ENCODE measurements at regions not wholly inside any gene's neighbourhood (a gene's known extent, or its start where the extent isn't known, plus 50 kb on each side); places are given as distances from the start of the nearest gene placed in this dataset.

GRCh38 chr7:45983720-45984255 is 62.7 kb upstream of the IGFBP3 start:
- POLR2A ChIA-PET = no interaction called here
- CTCF ChIA-PET = no interaction called here

DNA sequence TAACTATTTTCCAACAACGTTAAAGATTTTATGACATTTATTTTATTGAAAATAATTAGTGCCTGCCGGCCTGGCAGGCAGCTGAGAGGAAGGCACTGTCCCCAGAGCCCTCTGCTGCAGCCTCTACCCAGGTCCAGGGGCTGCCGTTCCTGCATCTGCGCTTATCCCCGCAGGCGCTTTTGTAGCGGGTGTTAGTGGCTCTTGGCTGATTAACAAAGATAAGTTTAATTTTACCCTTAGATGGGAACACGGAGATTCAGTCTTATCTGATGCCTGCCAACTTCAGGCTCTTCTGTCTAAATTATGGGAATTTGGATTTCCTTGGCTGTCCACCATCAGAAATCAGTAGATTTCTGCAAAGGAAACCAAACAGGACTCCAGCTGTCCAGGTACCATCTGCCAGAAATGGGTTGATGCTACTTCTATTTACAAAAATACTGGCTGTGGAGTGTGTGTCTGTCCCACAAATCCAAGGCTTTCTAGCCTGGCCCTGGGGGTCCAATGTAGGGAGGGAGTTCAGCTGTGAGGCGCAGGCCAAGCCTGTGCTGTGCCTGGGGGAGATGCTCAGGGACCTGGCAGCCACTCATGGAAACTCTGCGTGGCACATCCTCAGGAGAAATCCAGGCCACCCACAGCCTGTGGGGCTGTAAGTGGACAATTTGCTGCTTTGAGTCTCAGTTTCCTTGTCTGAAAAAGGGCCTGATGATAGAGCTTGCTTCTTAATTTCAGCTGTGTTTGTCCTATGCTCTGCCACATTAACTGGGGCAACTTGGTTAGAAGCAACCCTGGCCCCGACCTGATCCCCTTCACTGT is 62.0 kb upstream of the IGFBP3 start:
- ChIA-PET CTCF (no interaction called here), POLR2A (no interaction called here)

DNA sequence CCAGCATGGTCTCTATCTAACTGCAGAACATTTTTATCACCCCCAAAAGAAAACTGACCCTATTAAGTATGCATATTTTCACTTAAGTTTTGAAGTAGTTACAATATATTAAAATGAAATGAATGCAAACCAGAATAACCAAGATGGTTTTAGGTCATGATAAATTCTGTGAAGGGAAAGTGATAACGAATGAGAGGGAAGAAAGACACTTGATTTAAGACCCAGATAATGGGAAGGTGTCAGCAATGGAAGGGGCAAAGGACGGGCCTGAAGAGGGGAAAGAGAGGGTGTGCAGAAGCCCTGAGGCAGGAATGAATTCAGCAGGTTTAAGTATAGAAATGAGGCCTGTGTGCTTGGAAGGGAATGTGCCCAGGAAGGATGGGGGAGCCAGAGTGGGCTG is 61.1 kb upstream of the IGFBP3 start:
- CTCF ChIA-PET = no interaction called here
- POLR2A ChIA-PET = no interaction called here

- POLR2A ChIA-PET = no interaction called here
- CTCF ChIA-PET = no interaction called here
These were observed 59.9 kb upstream of the IGFBP3 start for GRCh38 chr7:45980973-45981372.

DNA sequence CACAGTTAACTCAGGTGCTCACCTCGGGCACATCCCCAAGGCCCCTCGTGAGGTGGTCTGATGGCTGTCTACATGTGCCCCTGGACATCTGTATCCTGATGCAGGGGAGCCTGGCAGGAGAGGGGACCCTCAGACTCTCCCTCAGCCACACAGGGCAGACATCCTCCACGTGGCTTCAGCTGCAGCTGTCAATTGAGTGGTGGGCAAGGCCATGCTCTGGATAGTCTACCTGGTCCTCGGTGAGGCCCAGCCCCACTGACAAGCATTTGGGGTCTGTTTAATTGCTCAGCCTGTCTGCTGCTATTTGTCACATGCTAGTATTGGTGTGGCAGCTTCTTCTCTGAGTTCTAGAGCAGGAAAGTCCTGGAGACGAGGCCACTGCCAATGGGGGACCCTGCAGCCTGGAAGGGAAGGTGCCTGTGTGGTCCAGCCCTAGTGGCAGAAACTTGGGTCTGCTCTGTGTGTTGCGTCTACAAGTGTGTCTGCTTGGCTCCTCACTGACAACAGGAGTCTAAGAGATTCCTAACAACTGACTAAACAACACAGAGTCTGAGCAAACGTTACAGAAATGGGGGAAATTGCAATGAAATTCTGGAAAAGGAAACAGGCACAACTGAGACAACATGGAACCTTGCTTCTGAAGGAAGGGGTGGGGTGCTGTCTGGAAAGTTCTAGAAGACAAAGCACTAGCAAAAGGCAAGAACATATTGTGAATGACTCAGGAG is 59.3 kb upstream of the IGFBP3 start:
- CTCF ChIA-PET = no interaction called here

DNA sequence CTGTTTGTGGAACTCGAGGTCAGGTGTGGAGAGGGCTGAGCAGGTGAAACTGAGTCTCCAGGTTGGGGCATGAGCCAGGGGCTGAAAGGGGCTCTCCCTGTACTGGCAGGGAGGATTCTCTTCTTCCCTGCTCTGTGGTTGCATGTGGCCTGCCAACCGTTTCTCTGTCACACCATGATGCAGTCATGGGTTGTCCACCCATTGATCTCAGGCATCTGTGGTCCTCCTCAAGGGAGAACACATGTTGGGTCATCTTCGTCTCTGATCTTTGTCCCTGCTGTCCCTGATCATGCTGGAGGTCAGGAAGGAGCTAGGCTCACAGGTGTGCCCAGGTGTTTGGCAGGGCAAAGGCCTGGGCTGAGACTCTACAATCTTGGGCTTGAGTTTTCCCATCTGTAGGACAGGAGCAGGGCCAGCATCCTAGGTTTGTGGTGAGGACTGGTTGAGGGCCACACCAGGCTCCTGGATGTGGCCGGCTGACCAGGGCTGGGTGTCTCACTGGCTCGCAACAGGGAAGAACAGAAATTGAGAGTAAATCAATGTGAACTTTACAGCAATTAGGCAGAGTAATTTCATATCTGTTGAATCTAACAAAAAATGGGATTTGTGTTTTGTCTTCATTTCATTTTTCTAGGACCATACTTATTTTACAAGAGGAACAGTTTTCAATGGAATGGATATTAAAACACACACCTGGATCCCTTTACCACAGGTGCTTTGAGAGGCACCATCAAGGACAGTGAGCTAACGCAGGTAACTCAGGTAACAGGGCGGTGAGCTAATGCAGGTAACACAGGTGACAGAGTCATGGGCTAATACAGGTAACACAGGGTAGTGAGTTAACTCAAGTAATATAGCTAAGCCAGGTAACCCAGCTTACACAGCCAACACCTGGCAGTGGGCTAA is 58.5 kb upstream of the IGFBP3 start:
- CTCF ChIA-PET = no interaction called here
- POLR2A ChIA-PET = no interaction called here

More for the DNA sequence above, 59.3 kb upstream of the IGFBP3 start:
- POLR2A ChIA-PET = no interaction called here

GRCh38 chr7:45978731-45979211 is 57.7 kb upstream of the IGFBP3 start:
- POLR2A ChIA-PET = no interaction called here
- CTCF ChIA-PET = no interaction called here

GRCh38 chr7:45978010-45978681 is 57.1 kb upstream of the IGFBP3 start:
- POLR2A ChIA-PET = no interaction called here

DNA sequence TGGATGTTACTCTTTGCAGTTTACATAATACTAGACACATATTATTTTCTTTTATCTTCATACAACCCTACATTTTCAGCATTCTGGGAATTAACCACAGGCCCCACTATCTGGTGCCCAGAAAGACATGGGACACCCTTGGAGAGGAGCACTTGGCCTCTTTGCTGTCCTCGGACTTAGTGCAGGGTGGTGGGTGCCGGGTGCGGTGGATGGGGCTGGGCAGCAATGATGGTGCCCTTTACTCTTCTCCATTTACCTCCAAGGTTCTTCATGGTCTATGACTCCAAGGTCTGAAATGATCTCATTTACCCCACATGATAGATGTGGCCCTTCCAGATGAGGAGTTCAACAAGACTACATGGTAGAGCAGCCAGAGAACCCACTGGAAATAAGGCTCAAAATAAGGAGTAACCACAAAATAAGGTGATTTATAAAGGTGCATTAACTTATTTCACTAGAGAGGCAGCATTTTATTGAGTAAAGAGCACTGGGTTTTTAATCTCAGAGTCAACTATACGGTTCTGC is 56.2 kb upstream of the IGFBP3 start:
- ChIA-PET CTCF (no interaction called here), POLR2A (no interaction called here)

More at GRCh38 chr7:45978010-45978681, 57.1 kb upstream of the IGFBP3 start:
- CTCF ChIA-PET = no interaction called here

DNA sequence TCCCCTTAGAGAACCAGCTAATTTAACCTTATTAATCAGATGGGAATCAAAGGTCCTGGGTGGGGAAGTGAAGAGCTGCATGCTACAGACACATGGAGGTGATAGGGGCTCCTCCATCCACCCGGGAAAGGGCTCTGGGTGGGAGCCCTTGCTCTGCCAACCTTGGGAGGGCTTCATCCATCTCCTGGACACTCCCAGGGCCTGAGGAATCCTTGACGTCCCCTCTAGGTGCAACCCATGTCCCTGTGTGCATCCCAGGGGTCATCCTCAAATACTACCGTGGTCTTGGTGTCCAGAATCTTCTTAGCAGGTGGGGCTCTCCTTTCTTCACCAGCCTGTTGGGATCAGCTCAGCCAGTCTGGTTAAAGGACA is 55.4 kb upstream of the IGFBP3 start:
- CTCF ChIA-PET = no interaction called here

GRCh38 chr7:45975847-45976484 is 54.9 kb upstream of the IGFBP3 start:
- CTCF ChIA-PET = no interaction called here
- POLR2A ChIA-PET = no interaction called here

More for the DNA sequence above, 55.4 kb upstream of the IGFBP3 start:
- POLR2A ChIA-PET = no interaction called here

- CTCF ChIA-PET = no interaction called here
- POLR2A ChIA-PET = no interaction called here
These were observed 54.3 kb upstream of the IGFBP3 start for GRCh38 chr7:45975367-45975766.

DNA sequence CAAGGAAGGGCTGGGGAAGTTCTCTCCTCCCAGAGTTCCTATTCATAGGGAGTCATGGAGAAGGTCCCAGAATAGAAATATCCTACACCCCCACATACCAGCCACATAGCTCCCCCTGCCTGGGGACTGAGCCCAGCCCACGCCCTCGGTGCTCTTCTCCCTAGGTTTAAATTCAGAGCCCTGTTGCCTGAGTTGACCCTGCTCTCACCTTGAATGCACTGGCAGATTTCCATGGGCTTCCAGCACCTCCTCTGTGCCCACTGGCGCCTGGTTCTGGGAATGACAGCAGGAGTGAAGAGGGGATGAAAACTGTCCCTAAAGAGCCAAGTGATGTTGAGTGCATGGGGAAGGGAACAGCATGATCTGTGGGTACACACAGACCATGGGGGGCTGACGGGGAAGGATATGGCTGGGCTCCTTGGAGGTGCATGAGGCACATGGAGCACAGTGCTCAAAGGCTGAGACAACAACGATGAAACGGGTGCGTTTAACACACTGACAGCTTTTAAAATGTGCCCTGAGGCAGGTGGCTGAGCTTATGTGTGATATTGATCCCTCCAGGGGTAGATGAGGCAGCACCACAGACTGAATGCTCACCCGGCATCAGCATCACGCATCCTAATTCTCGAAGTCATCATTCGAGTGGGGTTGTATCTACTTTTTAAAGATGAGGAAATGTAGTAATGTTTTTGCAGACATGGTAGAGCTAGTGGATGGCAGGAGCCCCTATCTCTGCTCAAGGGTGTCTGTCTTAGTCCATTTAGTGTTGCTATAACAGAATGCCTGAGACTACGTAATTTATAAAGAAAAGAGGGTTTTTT is 53.7 kb upstream of the IGFBP3 start:
- POLR2A ChIA-PET = no interaction called here
- CTCF ChIA-PET = no interaction called here

GRCh38 chr7:45973725-45974532 is 52.9 kb upstream of the IGFBP3 start:
- ChIA-PET CTCF (no interaction called here), POLR2A (no interaction called here)

- POLR2A ChIA-PET = no interaction called here
- CTCF ChIA-PET = no interaction called here
These were observed 51.7 kb upstream of the IGFBP3 start for GRCh38 chr7:45972629-45973312.

DNA sequence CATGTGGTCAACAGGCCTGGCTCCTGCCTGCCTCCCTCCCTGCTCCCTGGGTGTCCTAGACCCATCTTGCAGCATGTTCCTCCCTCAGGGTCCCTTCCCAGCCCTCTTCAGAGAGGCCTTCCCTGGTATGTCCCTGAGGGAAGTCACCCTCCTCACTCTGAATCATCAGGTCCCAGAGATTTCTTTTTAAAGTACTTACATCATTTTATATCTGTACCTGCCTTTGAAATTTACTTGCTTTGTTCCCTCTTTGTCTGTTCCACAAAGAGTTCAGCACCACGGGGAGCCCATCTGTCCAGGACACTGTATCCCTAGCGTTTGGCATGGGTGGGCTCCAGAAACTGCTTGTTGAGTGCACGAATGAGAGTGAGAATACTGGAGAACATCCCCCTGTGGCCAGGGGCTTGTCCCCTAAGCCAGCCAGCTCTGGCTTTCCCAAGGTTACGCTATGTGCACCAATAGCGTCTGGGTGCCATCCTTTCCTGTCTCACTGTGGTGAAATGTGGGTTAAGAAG is 50.6 kb upstream of the IGFBP3 start:
- ChIA-PET CTCF (no interaction called here), POLR2A (no interaction called here)

GRCh38 chr7:45971171-45971570 is 50.1 kb upstream of the IGFBP3 start:
- CTCF ChIA-PET = no interaction called here
- POLR2A ChIA-PET = no interaction called here

Measured in activated CD8-positive, alpha-beta memory T cell treated with anti-CD3 and anti-CD28 coated beads for 36 hours (primary cell).